Keratinocyte (primary cell): ENCODE measurements at regions not wholly inside any gene's neighbourhood (a gene's known extent, or its start where the extent isn't known, plus 50 kb on each side); places are given as distances from the start of the nearest gene placed in this dataset.

Source experiments
- DNase-seq: peaks from one replicate; pipeline ENCODE4 v3.0.0-alpha.2; 2011; ENCODE audit warnings: low read depth, missing footprints, low spot score
- FAIRE-seq: peaks from 2 replicates; lab custom pipeline; 2011; peaks lifted over from hg19 to GRCh38; lab: Jason Lieb, UNC
- H2AFZ ChIP-seq: 2 replicates; pipeline ENCODE4 v1.6.0; 2012; ENCODE audit warnings: low read length, control low read depth, inconsistent platforms; ENCODE audit not compliant: control insufficient read depth
- H3K27ac ChIP-seq: 2 replicates; pipeline ENCODE4 v1.5.1; 2011; ENCODE audit warnings: low read length; ENCODE audit not compliant: control insufficient read depth, insufficient read depth
- H3K27me3 ChIP-seq: 3 replicates; pipeline ENCODE4 v1.6.0; 2011; ENCODE audit warnings: low read length; ENCODE audit not compliant: control insufficient read depth, insufficient read depth; ENCODE audit errors: extremely low read depth
- H3K36me3 ChIP-seq, 2 experiments: 2 replicates in 1 of 2; 3 replicates in 1 of 2; pipeline ENCODE4 v1.5.1; 2011; ENCODE audit warnings: low read length in 2 of 2, mild to moderate bottlenecking in 1 of 2; ENCODE audit not compliant: control insufficient read depth in 2 of 2, insufficient read depth in 2 of 2; ENCODE audit errors: extremely low read depth in 1 of 2
- H3K4me1 ChIP-seq: 3 replicates; pipeline ENCODE4 v1.5.1; 2011; ENCODE audit warnings: low read length; ENCODE audit not compliant: control insufficient read depth, insufficient read depth; ENCODE audit errors: extremely low read depth
- H3K4me2 ChIP-seq: 3 replicates; pipeline ENCODE4 v1.6.0; 2011; ENCODE audit warnings: low read depth, low read length; ENCODE audit not compliant: control insufficient read depth, insufficient read depth; ENCODE audit errors: extremely low read depth
- H3K4me3 ChIP-seq, 3 experiments: fragments of 200-600 bp in 1 of 3; sonication (generic) in 1 of 3; 2 replicates in 2 of 3; 3 replicates in 1 of 3; pipeline ENCODE4 v1.5.1; 2011 to 2016; ENCODE audit warnings: low read length in 3 of 3, mild to moderate bottlenecking in 3 of 3, control low read depth in 2 of 3, inconsistent platforms in 1 of 3, low read depth in 1 of 3, mixed read lengths in 1 of 3, mixed run types in 1 of 3, moderate library complexity in 1 of 3; ENCODE audit not compliant: control insufficient read depth in 2 of 3, insufficient read depth in 2 of 3; ENCODE audit errors: extremely low read depth in 1 of 3
- H3K79me2 ChIP-seq: 2 replicates; pipeline ENCODE4 v1.6.0; 2012; ENCODE audit warnings: low read length; ENCODE audit not compliant: control insufficient read depth, insufficient read depth
- H3K9ac ChIP-seq: 3 replicates; pipeline ENCODE4 v1.6.0; 2011; ENCODE audit warnings: low read length; ENCODE audit not compliant: control insufficient read depth, insufficient read depth; ENCODE audit errors: extremely low read depth
- H3K9me1 ChIP-seq: 3 replicates; pipeline ENCODE4 v1.6.0; 2011; ENCODE audit warnings: low read length; ENCODE audit not compliant: control insufficient read depth, insufficient read depth; ENCODE audit errors: extremely low read depth
- H3K9me3 ChIP-seq: 2 replicates; pipeline ENCODE4 v1.5.1; 2012; ENCODE audit warnings: low read depth, low read length; ENCODE audit not compliant: control insufficient read depth
- H4K20me1 ChIP-seq: 3 replicates; pipeline ENCODE4 v1.6.0; 2011; ENCODE audit warnings: low read length; ENCODE audit not compliant: control insufficient read depth, insufficient read depth; ENCODE audit errors: extremely low read depth
- CTCF ChIP-seq, 3 experiments: IDR thresholded peaks in 1 of 3; conservative IDR thresholded peaks in 1 of 3; optimal IDR thresholded peaks in 1 of 3; 2 replicates in 2 of 3; 3 replicates in 1 of 3; pipeline versions ENCODE3 to v1.5.1; 2011; ENCODE audit warnings: low read length in 3 of 3, mild to moderate bottlenecking in 3 of 3, moderate library complexity in 2 of 3, control low read depth in 1 of 3, inconsistent platforms in 1 of 3; ENCODE audit not compliant: insufficient read depth in 2 of 3; ENCODE audit errors: extremely low read depth in 1 of 3
- EZH2 ChIP-seq: IDR thresholded peaks from one replicate; pipeline ENCODE4 v1.6.1; 2012; ENCODE audit warnings: inconsistent platforms, mild to moderate bottlenecking, low read length, moderate library complexity
- dilution Hi-C: fragments of 300-500 bp; cut with MboI; formaldehyde crosslinking; loops from one replicate; pipeline ENCODE4 v1.7.0; 2020; ENCODE audit warnings: low sequenced_read_pairs; ENCODE audit not compliant: extremely low pct_ligation_motif_present

- Histone ChIP-seq H3K9me1 (no peaks in the 10 kb centered on the region), H3K4me2 (no peak overlapping the region), H3K4me3 (no peak overlapping the region), H3K27me3 (no peaks in the 10 kb centered on the region), H4K20me1 (no peaks in the 10 kb centered on the region), H3K9me3 (no peaks in the 10 kb centered on the region), H3K36me3 (no peaks in the 10 kb centered on the region), H3K4me1 (no peaks in the 10 kb centered on the region), H3K27ac (no peak overlapping the region), H3K79me2 (no peaks in the 10 kb centered on the region), H2AFZ (no peak overlapping the region), H3K9ac (no peak overlapping the region)
- dilution Hi-C loops, result no loop called here
- no peak for DNase-seq
- FAIRE-seq, result no peak
- no peak for TF ChIP-seq EZH2
- no peak for TF ChIP-seq CTCF (optimal IDR thresholded peaks at IDR 0.05 in 1 of 3, IDR thresholded peaks at IDR 0.05 in 1 of 3, conservative IDR thresholded peaks at IDR 0.05 in 1 of 3; ENCODE audit: extremely low read depth in 1 of 3, insufficient read depth in 2 of 3, low read length in 3 of 3)
Observed at GRCh38 chr17:21523497-21524210, 147.5 kb downstream of the KCNJ12 start.

- H3K9me3 ChIP-seq, result no peaks in the 10 kb centered on the region
- H3K4me3 ChIP-seq, result no peak overlapping the region
- H3K79me2 ChIP-seq, result no peaks in the 10 kb centered on the region
- H3K4me2 ChIP-seq, result no peak overlapping the region
- H3K27ac ChIP-seq, result no peak overlapping the region
- H4K20me1 ChIP-seq, result no peaks in the 10 kb centered on the region
- FAIRE-seq (no peak), DNase-seq (no peak)
- TF ChIP-seq EZH2, result no peak
- no peak for TF ChIP-seq CTCF (optimal IDR thresholded peaks at IDR 0.05 in 1 of 3, IDR thresholded peaks at IDR 0.05 in 1 of 3, conservative IDR thresholded peaks at IDR 0.05 in 1 of 3; ENCODE audit: extremely low read depth in 1 of 3, insufficient read depth in 2 of 3, low read length in 3 of 3)
- dilution Hi-C loops, result no loop called here
- H3K9ac ChIP-seq, result no peak overlapping the region
- H3K27me3 ChIP-seq, result no peaks in the 10 kb centered on the region
- H3K9me1 ChIP-seq, result no peaks in the 10 kb centered on the region
- H3K36me3 ChIP-seq, result no peaks in the 10 kb centered on the region
- no peak overlapping the region for H2AFZ ChIP-seq
- H3K4me1 ChIP-seq, result no peaks in the 10 kb centered on the region
Observed at GRCh38 chr17:21524211-21524591, 148.0 kb downstream of the KCNJ12 start.
